DND-41 (cell line): ENCODE measurements at regions not wholly inside any gene's neighbourhood (a gene's known extent, or its start where the extent isn't known, plus 50 kb on each side); places are given as distances from the start of the nearest gene placed in this dataset.

Experiments used
- ATAC-seq: fragments of 200-7000 bp; cut with Tn5 transposase; 3 replicates; pipeline ENCODE4 v1.9.1; 2021; ENCODE audit warnings: low read depth; ENCODE audit not compliant: insufficient read depth
- DNase-seq: peaks from one replicate; pipeline ENCODE4 v3.0.0-alpha.2; 2020
- H2AFZ ChIP-seq: 2 replicates; pipeline ENCODE4 v1.6.0; 2012; ENCODE audit warnings: low read depth, low read length
- H3K27ac ChIP-seq: 2 replicates; pipeline ENCODE4 v1.5.1; 2012; ENCODE audit warnings: low read length, inconsistent platforms
- H3K27me3 ChIP-seq: fragments of 200-600 bp; sonication (generic); 2 replicates; pipeline ENCODE4 v1.6.0; 2012; ENCODE audit warnings: low read length, mild to moderate bottlenecking, inconsistent platforms; ENCODE audit not compliant: insufficient read depth, poor library complexity
- H3K36me3 ChIP-seq: 2 replicates; pipeline ENCODE4 v1.5.1; 2012; ENCODE audit warnings: low read length, inconsistent platforms; ENCODE audit not compliant: insufficient read depth
- H3K4me1 ChIP-seq: 2 replicates; pipeline ENCODE4 v1.5.1; 2012; ENCODE audit warnings: mild to moderate bottlenecking, low read length; ENCODE audit not compliant: insufficient read depth
- H3K4me2 ChIP-seq: 2 replicates; pipeline ENCODE4 v1.6.0; 2012; ENCODE audit warnings: mild to moderate bottlenecking, moderate library complexity, low read length, inconsistent platforms; ENCODE audit not compliant: insufficient read depth
- H3K4me3 ChIP-seq, 2 experiments: fragments of 200-600 bp in 1 of 2; shearing (Covaris generic) in 1 of 2; 2 replicates each; pipeline ENCODE4 v1.5.1; 2012 to 2016; ENCODE audit warnings: inconsistent platforms in 2 of 2, low read length in 2 of 2, mild to moderate bottlenecking in 2 of 2, low read depth in 1 of 2, moderate library complexity in 1 of 2
- H3K79me2 ChIP-seq: 2 replicates; pipeline ENCODE4 v1.6.0; 2012; ENCODE audit warnings: low read length, inconsistent platforms; ENCODE audit not compliant: insufficient read depth
- H3K9ac ChIP-seq: 2 replicates; pipeline ENCODE4 v1.6.0; 2012; ENCODE audit warnings: low read depth, mild to moderate bottlenecking, inconsistent platforms, low read length, moderate library complexity
- H3K9me3 ChIP-seq: 2 replicates; pipeline ENCODE4 v1.5.1; 2012; ENCODE audit warnings: low read length, moderate library complexity, mild to moderate bottlenecking, inconsistent platforms; ENCODE audit not compliant: insufficient read depth, severe bottlenecking
- H4K20me1 ChIP-seq: 2 replicates; pipeline ENCODE4 v1.6.0; 2012; ENCODE audit warnings: low read length; ENCODE audit not compliant: insufficient read depth
- CTCF ChIP-seq: IDR thresholded peaks from 2 replicates; pipeline ENCODE4 v1.5.1; 2012; ENCODE audit warnings: borderline replicate concordance, low read length, moderate library complexity, mild to moderate bottlenecking; ENCODE audit not compliant: poor library complexity, severe bottlenecking; ENCODE audit errors: extremely low read depth
- EZH2 ChIP-seq: IDR thresholded peaks from 3 replicates; pipeline ENCODE4 v1.6.1; 2012; ENCODE audit warnings: borderline replicate concordance, low read depth, mild to moderate bottlenecking, moderate library complexity, low read length, inconsistent platforms; ENCODE audit not compliant: severe bottlenecking

- no peak overlapping the region for H3K4me2 ChIP-seq
- H2AFZ ChIP-seq: no peak overlapping the region
- no peaks in the 10 kb centered on the region for H3K79me2 ChIP-seq
- H4K20me1 ChIP-seq: no peaks in the 10 kb centered on the region
- ATAC-seq (no peak), DNase-seq (no peak)
- H3K9ac ChIP-seq: no peak overlapping the region
- no peak overlapping the region for H3K27ac ChIP-seq
- H3K36me3 ChIP-seq: no peaks in the 10 kb centered on the region
- H3K4me3 ChIP-seq: no peak overlapping the region
- no peaks in the 10 kb centered on the region for H3K4me1 ChIP-seq
- H3K9me3 ChIP-seq: no peaks in the 10 kb centered on the region
- TF ChIP-seq CTCF (no peak), EZH2 (no peak)
- peaks cover 5% of the 10 kb centered on the region for H3K27me3 ChIP-seq
Observed at GRCh38 chr5:171682801-171683200, 102.8 kb upstream of the SMIM23 start.

GRCh38 chr5:171684169-171684568 is 101.4 kb upstream of the SMIM23 start:
- Histone ChIP-seq H3K4me2 (no peak overlapping the region), H3K27ac (no peak overlapping the region), H3K9me3 (no peaks in the 10 kb centered on the region), H3K9ac (no peak overlapping the region), H4K20me1 (no peaks in the 10 kb centered on the region), H3K27me3 (peaks cover 5% of the 10 kb centered on the region), H3K36me3 (no peaks in the 10 kb centered on the region), H3K79me2 (no peaks in the 10 kb centered on the region), H3K4me1 (no peaks in the 10 kb centered on the region), H3K4me3 (no peak overlapping the region), H2AFZ (no peak overlapping the region)
- DNase-seq: no peak
- TF ChIP-seq CTCF (no peak), EZH2 (no peak)
- ATAC-seq: no peak

GRCh38 chr5:171688696-171689495 is 96.7 kb upstream of the SMIM23 start:
- H2AFZ ChIP-seq: no peak overlapping the region
- no peak overlapping the region for H3K9ac ChIP-seq
- H3K36me3 ChIP-seq: no peaks in the 10 kb centered on the region
- H3K27ac ChIP-seq: no peak overlapping the region
- ATAC-seq (no peak), DNase-seq (no peak)
- H3K27me3 ChIP-seq: peaks cover 3% of the 10 kb centered on the region
- H4K20me1 ChIP-seq: no peaks in the 10 kb centered on the region
- H3K9me3 ChIP-seq: no peaks in the 10 kb centered on the region
- no peak for TF ChIP-seq EZH2
- no peak for TF ChIP-seq CTCF
- H3K79me2 ChIP-seq: no peaks in the 10 kb centered on the region
- no peak overlapping the region for H3K4me2 ChIP-seq
- no peaks in the 10 kb centered on the region for H3K4me1 ChIP-seq
- H3K4me3 ChIP-seq: no peak overlapping the region
